Right atrium auricular region (tissue), 2 donors: ENCODE measurements at regions not wholly inside any gene's neighbourhood (a gene's known extent, or its start where the extent isn't known, plus 50 kb on each side); places are given as distances from the start of the nearest gene placed in this dataset.

Source experiments
- DNase-seq: peaks from one replicate; pipeline ENCODE4 v3.0.0-alpha.2; 2019; ENCODE audit warnings: low spot score
- H3K27ac ChIP-seq, 2 donors: fragments of 200-600 bp; sonication (generic); 1 replicate in 1 of 2; 2 replicates in 1 of 2; pipeline ENCODE4 v1.5.1; 2016 to 2019
- H3K27me3 ChIP-seq, 2 donors: fragments of 200-600 bp; sonication (generic); one replicate each; pipeline versions ENCODE4 v1.5.1 to v1.6.0; 2017 to 2019
- H3K36me3 ChIP-seq: fragments of 200-600 bp; sonication (generic); one replicate; pipeline ENCODE4 v1.5.1; 2016
- H3K4me1 ChIP-seq, 2 donors: fragments of 200-600 bp; sonication (generic); one replicate each; pipeline versions ENCODE4 v1.5.1 to v1.6.0; 2017 to 2019
- H3K4me3 ChIP-seq, 2 donors: fragments of 200-600 bp; sonication (generic); 1 replicate in 1 of 2; 2 replicates in 1 of 2; pipeline ENCODE4 v1.5.1; 2017 to 2019; ENCODE audit warnings: mild to moderate bottlenecking in 1 of 2, moderate library complexity in 1 of 2
- H3K9me3 ChIP-seq, 2 donors: fragments of 200-600 bp; sonication (generic); one replicate each; pipeline ENCODE4 v1.5.1; 2019
- CTCF ChIP-seq, 2 donors: fragments of 200-600 bp; sonication (generic); IDR thresholded peaks; one replicate each; pipeline ENCODE4 v1.5.1; 2019; ENCODE audit warnings: antibody characterized with exemption in 2 of 2

- DNase-seq, result no peak
Measured at GRCh38 chr16:63749276-63749675, 1372.6 kb downstream of the CDH11 start.

GRCh38 chr16:63745456-63745855 is 1376.4 kb downstream of the CDH11 start:
- Histone ChIP-seq H3K9me3 (no peaks in the 10 kb centered on the region), H3K36me3 (no peaks in the 10 kb centered on the region)

More at GRCh38 chr16:63749276-63749675, 1372.6 kb downstream of the CDH11 start:
- TF ChIP-seq CTCF (IDR thresholded peaks at IDR 0.05), result no peak
- Histone ChIP-seq H3K36me3 (no peaks in the 10 kb centered on the region), H3K27me3 (no peaks in the 10 kb centered on the region), H3K27ac (no peak overlapping the region), H3K4me3 (no peak overlapping the region), H3K4me1 (peaks cover 0 to 5% of the 10 kb centered on the region in 2 donors), H3K9me3 (no peaks in the 10 kb centered on the region)

GRCh38 chr16:63744077-63744874 is 1377.6 kb downstream of the CDH11 start:
- no peak overlapping the region for H3K27ac ChIP-seq
- H3K4me1 ChIP-seq, result peaks cover 0 to 7% of the 10 kb centered on the region in 2 donors
- H3K27me3 ChIP-seq, result no peaks in the 10 kb centered on the region
- DNase-seq, result no peak
- no peaks in the 10 kb centered on the region for H3K36me3 ChIP-seq
- TF ChIP-seq CTCF (IDR thresholded peaks at IDR 0.05), result no peak
- H3K4me3 ChIP-seq, result no peak overlapping the region
- no peaks in the 10 kb centered on the region for H3K9me3 ChIP-seq

More at GRCh38 chr16:63745456-63745855, 1376.4 kb downstream of the CDH11 start:
- Histone ChIP-seq H3K4me3 (no peak overlapping the region), H3K27ac (no peak overlapping the region), H3K4me1 (peaks cover 0 to 7% of the 10 kb centered on the region in 2 donors), H3K27me3 (no peaks in the 10 kb centered on the region)
- no peak for DNase-seq
- no peak for TF ChIP-seq CTCF (IDR thresholded peaks at IDR 0.05)

GRCh38 chr16:63742150-63742549 is 1379.7 kb downstream of the CDH11 start:
- no peak for TF ChIP-seq CTCF (IDR thresholded peaks at IDR 0.05)
- no peak for DNase-seq
- H3K9me3 ChIP-seq, result no peaks in the 10 kb centered on the region
- no peak overlapping the region for H3K27ac ChIP-seq
- H3K36me3 ChIP-seq, result no peaks in the 10 kb centered on the region
- peaks cover 0 to 7% of the 10 kb centered on the region in 2 donors for H3K4me1 ChIP-seq
- no peaks in the 10 kb centered on the region for H3K27me3 ChIP-seq
- H3K4me3 ChIP-seq, result no peak overlapping the region

GRCh38 chr16:63737633-63738032 is 1384.2 kb downstream of the CDH11 start:
- no peaks in the 10 kb centered on the region for H3K9me3 ChIP-seq
- H3K36me3 ChIP-seq, result no peaks in the 10 kb centered on the region
- no peaks in the 10 kb centered on the region for H3K4me1 ChIP-seq
- H3K27me3 ChIP-seq, result no peaks in the 10 kb centered on the region
- no peak overlapping the region for H3K27ac ChIP-seq
- H3K4me3 ChIP-seq, result no peak overlapping the region
- no peak for DNase-seq
- TF ChIP-seq CTCF (IDR thresholded peaks at IDR 0.05), result no peak

GRCh38 chr16:63735456-63735855 is 1386.4 kb downstream of the CDH11 start:
- TF ChIP-seq CTCF (IDR thresholded peaks at IDR 0.05), result no peak
- Histone ChIP-seq H3K4me1 (no peaks in the 10 kb centered on the region), H3K27me3 (no peaks in the 10 kb centered on the region), H3K9me3 (no peaks in the 10 kb centered on the region), H3K36me3 (no peaks in the 10 kb centered on the region), H3K27ac (no peak overlapping the region), H3K4me3 (no peak overlapping the region)
- DNase-seq, result no peak
